Ovary (tissue), 7 donors: ENCODE measurements at regions not wholly inside any gene's neighbourhood (a gene's known extent, or its start where the extent isn't known, plus 50 kb on each side); places are given as distances from the start of the nearest gene placed in this dataset.

Experiments used
- DNase-seq, 5 donors: peaks; one replicate each; pipeline ENCODE4 v3.0.0-alpha.2; 2019 to 2020
- H3K27ac ChIP-seq, 2 donors: fragments of 200-600 bp; one replicate each; pipeline versions ENCODE4 v1.5.1 to v1.8.0; 2019 to 2022
- H3K27me3 ChIP-seq: fragments of 200-600 bp; one replicate; pipeline ENCODE4 v1.8.0; 2022
- H3K36me3 ChIP-seq: fragments of 200-600 bp; sonication (generic); one replicate; pipeline ENCODE4 v1.5.1; 2019
- H3K4me1 ChIP-seq: one replicate; pipeline ENCODE4 v1.8.1; 2013; ENCODE audit warnings: mild to moderate bottlenecking, moderate library complexity; ENCODE audit not compliant: insufficient read depth
- H3K4me3 ChIP-seq: fragments of 200-600 bp; sonication (generic); one replicate; pipeline ENCODE4 v1.5.1; 2017
- H3K9me3 ChIP-seq, 2 donors: fragments of 200-600 bp in 1 of 2; sonication (generic) in 1 of 2; one replicate each; pipeline versions ENCODE4 v1.5.1 to v1.8.1; 2013 to 2019; ENCODE audit warnings: mild to moderate bottlenecking in 1 of 2, moderate library complexity in 1 of 2
- CTCF ChIP-seq, 3 donors: fragments of 450-650 bp in 2 of 3; fragments of 200-600 bp in 1 of 3; IDR thresholded peaks; one replicate each; pipeline versions ENCODE4 v1.5.1 to v1.8.0; 2016 to 2022; ENCODE audit warnings: antibody characterized with exemption in 3 of 3, mild to moderate bottlenecking in 1 of 3
- EP300 ChIP-seq: sonication (generic); formaldehyde crosslinking; IDR thresholded peaks from one replicate; pipeline ENCODE4 v1.6.1; 2017; ENCODE audit warnings: antibody characterized with exemption
- POLR2A ChIP-seq: fragments of 450-650 bp; IDR thresholded peaks from one replicate; pipeline ENCODE4 v1.6.1; 2017; ENCODE audit warnings: antibody characterized with exemption, mild to moderate bottlenecking, moderate library complexity
- WGBS, 3 donors: extraction: QIAGEN DNeasy Blood & Tissue Kit in 1 of 3; methylation state at CpG; one replicate each; pipeline versions ENCODE4 v1.1.5 to v1.1.7; 2013 to 2017; 5-methylcytosine and 5-hydroxymethylcytosine counted together
- intact Hi-C, 4 donors: fragments of 100-400 bp; cut with DNase I; formaldehyde crosslinking; loops; one replicate each; pipeline versions ENCODE4 v1.11.0 to v1.15.1; 2022 to 2023
- donor health status: DM: no; HTN: no; CAD: no; lungs with moderate emphysema.
- donor health status: DM: no; HTN: no; CAD: no.
- donor health status: Bipolar disorder and iron deficiency.
- donor health status: DM: no; HTN: no; CAD: no.
- donor health status: DM: yes; HTN: yes; CAD: no.

GRCh38 chr3:107106316-107106715 lies 270.9 kb upstream of the CCDC54 start:
- Histone ChIP-seq H3K27me3 (no peaks in the 10 kb centered on the region), H3K27ac (no peak overlapping the region), H3K4me1 (no peaks in the 10 kb centered on the region), H3K9me3 (no peaks in the 10 kb centered on the region), H3K4me3 (no peak overlapping the region), H3K36me3 (no peaks in the 10 kb centered on the region)
- intact Hi-C loops = no loop called here
- WGBS, 3 donors = 93 to 96% (median 94%) methylated on average over 7 of the region's 7 CpGs
- DNase-seq = no peak
- TF ChIP-seq POLR2A = no peak

GRCh38 chr3:107106907-107107306 lies 270.3 kb upstream of the CCDC54 start:
- intact Hi-C loops = no loop called here
- Histone ChIP-seq H3K4me1 (no peaks in the 10 kb centered on the region), H3K36me3 (no peaks in the 10 kb centered on the region), H3K27me3 (no peaks in the 10 kb centered on the region), H3K4me3 (no peak overlapping the region), H3K27ac (no peak overlapping the region), H3K9me3 (no peaks in the 10 kb centered on the region)
- WGBS, 3 donors = 97 to 98% (median 97%) methylated on average over 8 of the region's 8 CpGs
- no peak for TF ChIP-seq EP300
- TF ChIP-seq CTCF (IDR thresholded peaks at IDR 0.05) = no peak
- no peak for TF ChIP-seq POLR2A
- no peak for DNase-seq

GRCh38 chr3:107110596-107111305 lies 266.5 kb upstream of the CCDC54 start:
- no peak overlapping the region for H3K4me3 ChIP-seq
- TF ChIP-seq CTCF (IDR thresholded peaks at IDR 0.05) (no peak), POLR2A (no peak), EP300 (no peak)
- no peaks in the 10 kb centered on the region for H3K36me3 ChIP-seq
- H3K27ac ChIP-seq = no peak overlapping the region
- H3K4me1 ChIP-seq = no peaks in the 10 kb centered on the region
- no peaks in the 10 kb centered on the region for H3K9me3 ChIP-seq
- intact Hi-C loops = no loop called here
- 92 to 96% (median 95%) methylated on average over 3 of the region's 3 CpGs for WGBS, 3 donors
- no peak for DNase-seq
- H3K27me3 ChIP-seq = no peaks in the 10 kb centered on the region

GRCh38 chr3:107111872-107112271 lies 265.4 kb upstream of the CCDC54 start:
- no peak for DNase-seq
- no peak for TF ChIP-seq POLR2A
- TF ChIP-seq EP300 = no peak
- no peak for TF ChIP-seq CTCF (IDR thresholded peaks at IDR 0.05)
- Histone ChIP-seq H3K4me1 (no peaks in the 10 kb centered on the region), H3K9me3 (no peaks in the 10 kb centered on the region), H3K27ac (no peak overlapping the region), H3K27me3 (no peaks in the 10 kb centered on the region), H3K4me3 (no peak overlapping the region), H3K36me3 (no peaks in the 10 kb centered on the region)
- WGBS, 3 donors = 82 to 87% (median 85%) methylated on average over 2 of the region's 2 CpGs
- intact Hi-C loops = no loop called here

- H3K4me1 ChIP-seq = no peaks in the 10 kb centered on the region
- no peaks in the 10 kb centered on the region for H3K9me3 ChIP-seq
- no peak overlapping the region for H3K4me3 ChIP-seq
- intact Hi-C loops = no loop called here
- TF ChIP-seq POLR2A (no peak), EP300 (no peak), CTCF (IDR thresholded peaks at IDR 0.05) (no peak)
- no peaks in the 10 kb centered on the region for H3K36me3 ChIP-seq
- WGBS, 3 donors = 75 to 87% (median 86%) methylated on average over 1 of the region's 1 CpG
- no peak for DNase-seq
- H3K27me3 ChIP-seq = no peaks in the 10 kb centered on the region
- H3K27ac ChIP-seq = no peak overlapping the region
Observed at GRCh38 chr3:107112356-107112755, 264.9 kb upstream of the CCDC54 start.
